AG10803 (cell line): ENCODE measurements at regions not wholly inside any gene's neighbourhood (a gene's known extent, or its start where the extent isn't known, plus 50 kb on each side); places are given as distances from the start of the nearest gene placed in this dataset.

Experiments
- DNase-seq: peaks from one replicate; pipeline ENCODE4 v3.0.0; 2010; ENCODE audit warnings: low read depth
- H3K4me3 ChIP-seq: 2 replicates; pipeline ENCODE4 v1.5.1; 2011; ENCODE audit warnings: mild to moderate bottlenecking, low read length, control low read depth
- TF ChIP-seq, protein P1 (sequence below): conservative IDR thresholded peaks from 2 replicates; pipeline ENCODE4 v1.5.1; 2011; ENCODE audit warnings: mild to moderate bottlenecking, low read length, control low read depth, inconsistent platforms

DNA sequence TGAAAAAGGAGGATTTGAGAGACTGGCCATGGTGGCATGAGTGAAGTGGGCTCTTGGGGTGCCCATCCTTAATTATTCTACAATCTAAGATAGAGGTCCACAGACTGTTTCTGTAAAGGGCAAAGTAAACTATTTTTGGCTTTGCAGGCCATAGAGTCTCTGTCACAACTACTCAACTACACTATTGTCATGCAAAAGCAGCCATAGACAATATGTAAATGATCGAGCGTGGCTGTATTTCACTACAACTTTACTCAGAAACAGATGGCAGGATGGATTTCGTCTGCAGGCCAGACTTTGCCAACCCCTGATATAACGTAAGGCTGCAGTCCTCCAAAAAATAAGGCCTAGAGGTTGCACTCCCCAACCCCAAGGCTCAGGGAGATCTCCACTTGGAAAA is 58.2 kb upstream of the NAA20 start:
- no peak overlapping the region for H3K4me3 ChIP-seq
- no peak for DNase-seq
- TF ChIP-seq, protein P1, sequence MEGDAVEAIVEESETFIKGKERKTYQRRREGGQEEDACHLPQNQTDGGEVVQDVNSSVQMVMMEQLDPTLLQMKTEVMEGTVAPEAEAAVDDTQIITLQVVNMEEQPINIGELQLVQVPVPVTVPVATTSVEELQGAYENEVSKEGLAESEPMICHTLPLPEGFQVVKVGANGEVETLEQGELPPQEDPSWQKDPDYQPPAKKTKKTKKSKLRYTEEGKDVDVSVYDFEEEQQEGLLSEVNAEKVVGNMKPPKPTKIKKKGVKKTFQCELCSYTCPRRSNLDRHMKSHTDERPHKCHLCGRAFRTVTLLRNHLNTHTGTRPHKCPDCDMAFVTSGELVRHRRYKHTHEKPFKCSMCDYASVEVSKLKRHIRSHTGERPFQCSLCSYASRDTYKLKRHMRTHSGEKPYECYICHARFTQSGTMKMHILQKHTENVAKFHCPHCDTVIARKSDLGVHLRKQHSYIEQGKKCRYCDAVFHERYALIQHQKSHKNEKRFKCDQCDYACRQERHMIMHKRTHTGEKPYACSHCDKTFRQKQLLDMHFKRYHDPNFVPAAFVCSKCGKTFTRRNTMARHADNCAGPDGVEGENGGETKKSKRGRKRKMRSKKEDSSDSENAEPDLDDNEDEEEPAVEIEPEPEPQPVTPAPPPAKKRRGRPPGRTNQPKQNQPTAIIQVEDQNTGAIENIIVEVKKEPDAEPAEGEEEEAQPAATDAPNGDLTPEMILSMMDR: no peak

DNA sequence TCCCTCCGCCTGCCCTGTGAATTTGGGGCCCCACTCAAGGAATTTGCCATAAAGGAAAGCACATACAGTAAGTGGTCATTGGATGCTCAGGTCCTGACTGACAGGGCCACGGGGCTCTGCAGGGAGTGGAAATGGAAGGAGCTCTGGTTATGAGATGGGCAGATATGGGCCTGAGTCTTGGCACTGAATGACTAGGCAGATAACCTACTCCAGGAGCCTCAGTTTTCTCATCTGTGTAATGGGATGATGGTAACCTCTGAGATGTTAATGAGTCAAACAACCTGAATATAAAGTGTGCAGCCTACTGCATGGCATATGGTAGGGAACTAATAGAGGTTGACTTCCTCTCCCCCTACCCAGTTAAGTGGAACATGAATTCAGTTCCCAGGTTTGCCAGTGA is 56.4 kb upstream of the NAA20 start:
- no peak overlapping the region for H3K4me3 ChIP-seq
- DNase-seq: no peak
- TF ChIP-seq, protein P1: no peak

DNA sequence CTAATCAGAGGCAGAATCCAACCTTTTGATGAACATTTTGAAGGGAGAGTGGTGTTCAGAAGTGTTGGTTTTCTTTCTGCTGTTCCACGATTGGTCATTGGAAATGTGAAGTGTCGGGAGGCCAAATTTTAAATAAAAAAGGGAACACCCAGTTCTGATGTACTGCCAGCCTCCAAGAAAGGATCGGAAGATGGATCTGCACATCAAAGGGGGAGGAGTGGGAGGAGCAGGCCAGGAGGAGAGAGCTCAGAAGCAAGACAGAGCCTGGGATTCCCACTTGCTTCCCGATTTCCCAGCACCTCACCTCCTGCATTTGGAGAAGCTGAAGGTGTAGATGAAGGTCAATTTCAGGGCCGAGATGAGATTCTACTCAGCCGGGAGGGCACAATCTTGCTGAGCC is 55.9 kb upstream of the NAA20 start:
- H3K4me3 ChIP-seq: no peak overlapping the region
- DNase-seq: no peak
- TF ChIP-seq, protein P1: no peak

DNA sequence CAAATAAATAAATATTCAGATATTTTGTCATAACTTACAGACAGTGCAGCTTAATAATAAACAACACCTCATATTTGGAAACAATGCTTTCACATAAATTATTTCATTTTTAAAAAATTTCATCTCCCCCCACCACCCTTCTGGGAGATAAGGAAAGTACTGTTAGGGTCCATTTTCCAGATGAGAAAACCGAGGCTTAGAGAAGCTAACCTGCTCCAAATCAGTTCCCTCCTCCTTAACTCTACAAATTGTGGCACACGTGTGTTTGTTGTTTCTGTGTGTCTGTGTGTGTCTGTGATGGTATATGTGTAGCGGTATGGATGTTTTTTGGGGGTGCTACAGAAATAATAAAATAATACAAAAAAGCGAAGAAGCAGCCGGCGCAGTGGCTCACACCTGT is 54.2 kb upstream of the NAA20 start:
- H3K4me3 ChIP-seq: no peak overlapping the region
- TF ChIP-seq, protein P1: no peak
- no peak for DNase-seq

DNA sequence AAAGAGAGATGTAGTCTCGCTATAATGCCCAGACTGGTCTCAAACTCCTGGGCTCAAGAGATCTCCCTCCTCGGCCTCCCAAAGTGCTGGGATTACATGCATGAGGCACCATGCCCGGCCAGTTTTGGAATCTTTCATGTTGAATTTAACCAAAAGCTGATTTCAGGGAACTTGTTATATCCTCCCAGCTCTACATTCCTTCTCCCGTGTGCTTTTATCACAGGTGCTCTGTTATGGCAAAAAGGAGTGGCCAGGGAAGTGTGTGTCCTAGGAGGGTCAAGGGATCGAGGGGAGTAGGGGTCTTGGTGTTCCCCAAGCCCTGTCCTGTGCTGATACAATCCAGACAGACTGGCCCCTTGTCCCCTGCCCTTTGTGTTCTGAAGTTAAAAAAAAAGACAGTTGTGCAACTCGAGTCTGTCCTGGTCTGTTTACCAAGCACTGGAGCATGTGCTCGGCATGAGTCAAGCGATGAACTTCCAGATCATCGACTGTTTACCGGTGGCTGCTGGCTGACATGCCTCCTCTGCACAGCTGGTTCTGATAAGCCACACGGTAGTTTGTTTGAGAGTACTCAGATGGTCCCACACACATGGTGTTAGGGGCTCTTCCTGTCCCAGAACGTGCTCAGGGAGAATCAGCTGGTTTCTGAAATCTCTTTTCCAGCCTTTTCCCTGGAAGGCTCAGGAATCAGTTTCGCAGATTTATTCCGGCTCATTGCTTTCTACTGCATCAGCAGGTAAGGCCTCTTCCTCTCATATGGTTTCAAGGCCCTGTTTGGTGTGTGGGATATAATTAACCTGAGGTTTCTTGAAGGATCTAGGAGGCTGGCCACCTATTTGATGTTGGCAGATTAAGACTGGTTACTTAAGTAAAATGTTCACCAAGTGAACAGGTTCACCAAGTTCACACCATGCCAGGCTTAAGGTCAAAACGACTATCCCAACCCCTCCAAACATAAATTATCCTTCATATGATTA is 52.6 kb upstream of the NAA20 start:
- H3K4me3 ChIP-seq: no peak overlapping the region
- TF ChIP-seq, protein P1: no peak
- peak; percentile 94 for DNase-seq

DNA sequence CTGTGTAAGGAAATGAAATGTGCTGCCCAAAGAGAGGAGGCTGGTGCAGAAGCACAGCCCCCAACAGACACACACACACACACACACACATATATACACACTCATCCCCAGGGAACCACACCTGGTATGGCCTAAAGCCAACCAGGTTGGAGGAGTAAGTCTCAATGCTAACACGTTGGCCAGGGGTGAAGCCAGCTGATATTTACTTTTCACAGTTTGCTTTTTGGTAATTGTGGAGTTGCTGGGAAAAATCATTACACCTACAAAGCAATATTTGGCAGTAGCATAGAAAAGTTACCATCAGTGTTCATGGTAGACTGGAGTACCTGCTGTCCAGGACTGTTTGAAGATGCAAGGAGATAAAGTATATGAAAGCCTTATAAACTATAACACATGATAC is 50.3 kb upstream of the NAA20 start:
- DNase-seq: no peak
- H3K4me3 ChIP-seq: no peak overlapping the region
- TF ChIP-seq, protein P1: no peak
